HT1080 (cell line): ENCODE measurements at regions not wholly inside any gene's neighbourhood (a gene's known extent, or its start where the extent isn't known, plus 50 kb on each side); places are given as distances from the start of the nearest gene placed in this dataset.

Source experiments
- DNase-seq: peaks from one replicate; pipeline ENCODE4 v3.0.0-alpha.2; 2015; ENCODE audit warnings: low read depth

DNA sequence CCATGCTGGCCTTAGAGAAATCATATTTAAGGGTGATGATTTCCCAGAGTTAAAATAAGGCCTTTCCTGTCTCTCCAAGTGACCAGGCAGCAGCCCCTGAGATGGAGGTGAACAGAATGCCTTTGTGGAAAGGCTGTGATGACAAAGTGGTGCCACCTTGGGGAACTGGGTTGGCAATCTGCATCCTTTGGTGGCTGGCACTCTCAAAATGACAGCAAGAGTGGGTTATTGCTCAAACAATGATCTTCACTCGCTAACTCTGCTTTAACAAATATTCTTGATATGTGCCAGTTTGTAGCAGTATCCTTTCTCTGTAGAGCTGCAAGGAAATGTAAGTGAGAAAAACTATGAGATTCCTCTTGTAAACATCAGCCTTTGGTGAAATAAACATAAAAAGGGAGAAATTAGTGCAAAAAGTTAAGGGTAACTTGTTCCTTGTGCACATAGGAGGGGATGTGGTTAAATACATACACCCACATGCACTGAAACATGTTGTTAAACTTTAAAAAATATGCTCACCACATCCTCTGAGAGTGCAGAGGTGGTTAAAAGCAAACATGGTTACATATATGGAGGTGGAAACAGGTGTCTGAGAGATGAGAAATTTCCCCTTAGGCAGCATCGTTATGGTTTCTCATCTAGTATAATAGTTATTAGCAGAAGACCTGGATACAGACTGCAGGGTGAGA, 373.4 kb upstream of the CTNND2 start:
- DNase-seq = no peak

DNA sequence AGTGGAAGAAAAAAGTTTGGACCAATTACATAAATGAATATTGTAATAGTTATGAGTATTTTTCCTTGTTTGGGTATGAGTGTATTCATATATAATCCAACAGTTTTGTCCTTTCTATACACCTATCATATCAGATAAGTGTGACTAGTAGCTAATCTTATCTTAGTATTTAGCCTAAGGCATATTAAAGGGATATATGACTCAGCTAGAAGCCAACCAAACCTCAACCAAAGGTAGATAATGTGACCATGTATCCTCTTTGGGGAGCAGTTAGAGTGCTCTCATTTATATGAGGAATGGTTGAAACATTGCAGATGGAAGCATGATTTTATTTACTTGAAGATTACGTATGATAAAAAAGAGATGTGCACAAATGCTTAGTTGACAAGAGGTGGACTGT, 370.0 kb upstream of the CTNND2 start:
- DNase-seq = no peak

DNA sequence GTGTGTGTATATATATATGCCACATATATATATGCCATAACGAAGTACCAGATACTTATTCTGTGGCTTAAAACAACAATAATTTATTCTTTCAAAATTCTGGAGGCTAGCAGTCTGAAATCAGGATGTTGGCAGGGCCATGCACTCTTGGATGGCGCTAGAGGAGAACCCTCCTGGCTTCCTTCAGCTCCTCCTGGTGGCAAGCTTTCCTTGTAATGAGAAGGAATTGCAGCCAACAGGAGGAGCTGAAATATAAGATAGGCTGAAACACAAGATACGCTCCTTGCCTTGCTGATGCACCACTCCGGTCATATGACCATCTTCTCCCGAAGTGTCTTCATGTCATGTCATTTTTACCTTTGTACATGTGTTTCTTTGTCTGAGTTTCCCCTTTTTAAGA, 368.1 kb upstream of the CTNND2 start:
- DNase-seq = peak; percentile 32

DNA sequence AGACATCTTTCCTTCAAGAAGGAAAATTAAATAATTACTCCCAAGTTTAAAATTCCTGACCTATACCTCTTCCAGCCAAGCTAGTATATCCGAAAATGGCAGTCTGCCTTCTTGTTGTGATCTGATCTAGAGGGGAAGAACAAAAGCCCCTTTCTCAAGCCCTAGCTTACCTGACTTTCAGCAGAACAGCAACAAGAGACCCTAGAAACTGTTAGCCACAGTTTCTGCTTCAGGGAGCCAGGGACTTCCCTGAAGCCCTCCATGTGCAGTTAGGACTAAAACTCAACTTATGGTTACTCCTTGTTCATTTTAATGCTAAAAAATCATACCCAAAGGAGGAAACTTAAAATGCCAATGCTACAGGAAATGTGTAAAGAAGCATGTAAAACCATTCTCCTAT, 366.7 kb upstream of the CTNND2 start:
- DNase-seq = no peak

DNA sequence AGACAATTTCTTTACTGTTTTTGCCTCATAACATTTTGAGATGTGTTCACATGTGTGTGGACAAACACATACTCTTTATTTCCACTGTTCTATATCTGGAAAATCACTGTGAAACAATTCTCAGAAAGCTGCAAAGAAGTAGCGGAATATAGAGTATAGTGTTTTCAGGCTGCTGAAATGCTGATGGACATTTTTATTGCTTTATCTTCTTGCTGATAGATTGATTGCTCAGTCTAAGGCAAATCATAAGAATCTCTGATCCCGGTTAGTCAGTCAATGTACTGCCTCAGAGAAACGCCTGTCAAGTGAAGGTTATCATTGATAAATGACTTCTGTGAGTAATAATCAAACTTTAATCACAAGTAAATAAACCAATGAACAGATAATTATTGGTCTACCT, 364.9 kb upstream of the CTNND2 start:
- DNase-seq = no peak

DNA sequence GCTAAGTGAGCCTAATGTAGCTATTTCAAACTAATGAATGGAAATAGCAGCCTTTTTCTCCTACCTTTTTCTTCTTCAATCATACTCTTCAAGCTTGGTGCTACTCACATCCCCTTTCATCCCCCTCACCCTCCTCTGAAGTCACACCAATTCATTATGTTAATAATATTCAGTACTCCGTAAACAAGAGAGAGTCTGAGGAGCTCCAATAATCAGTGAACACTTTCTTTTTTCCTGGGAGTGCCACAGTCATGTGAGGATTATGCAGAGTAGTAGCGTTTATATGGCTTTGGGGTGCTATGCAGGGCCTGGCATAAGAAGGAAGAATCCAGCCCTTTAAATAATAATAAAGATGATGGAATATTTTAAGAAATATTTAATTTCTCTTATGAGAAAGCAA, 354.3 kb upstream of the CTNND2 start:
- DNase-seq = no peak

DNA sequence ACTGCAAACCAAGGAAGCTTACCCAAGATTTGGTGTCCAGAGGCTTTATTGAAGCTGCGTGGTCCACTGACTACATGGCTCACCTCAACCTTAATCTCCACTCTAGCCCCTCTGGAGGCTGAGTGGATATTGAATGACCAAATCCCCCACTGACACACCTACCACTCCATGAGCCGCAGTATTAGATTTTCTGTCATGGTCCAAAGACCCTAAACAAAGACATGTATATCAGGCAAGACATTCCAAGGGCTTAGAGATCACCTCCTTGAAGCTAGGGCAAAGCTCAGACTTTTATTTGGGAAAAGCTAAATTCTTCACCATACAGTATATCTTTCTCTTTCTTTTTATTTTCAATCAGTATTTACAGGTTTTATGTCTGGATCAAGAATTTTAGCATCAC, 346.2 kb upstream of the CTNND2 start:
- DNase-seq = no peak

DNA sequence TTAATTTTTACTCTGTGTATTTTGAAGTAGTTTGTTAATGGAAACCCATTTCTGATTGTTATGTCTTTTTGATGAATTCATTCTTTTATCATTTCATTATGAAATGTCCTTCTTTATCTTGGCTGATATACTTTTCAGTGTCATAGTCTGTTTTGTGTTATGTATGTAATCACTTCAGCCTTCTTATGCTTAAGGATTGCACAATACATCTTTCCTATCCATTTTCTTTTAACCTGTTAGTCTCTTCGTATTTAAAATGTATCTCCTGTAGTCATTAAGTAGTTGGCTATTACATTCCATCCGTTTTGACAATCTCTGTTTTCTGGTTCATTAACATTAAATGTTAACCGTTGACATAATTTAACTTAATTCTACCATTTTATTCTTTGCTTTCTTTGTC, 344.6 kb upstream of the CTNND2 start:
- DNase-seq = no peak

GRCh38 chr5:12246036-12246435, 341.8 kb upstream of the CTNND2 start:
- DNase-seq = no peak

DNA sequence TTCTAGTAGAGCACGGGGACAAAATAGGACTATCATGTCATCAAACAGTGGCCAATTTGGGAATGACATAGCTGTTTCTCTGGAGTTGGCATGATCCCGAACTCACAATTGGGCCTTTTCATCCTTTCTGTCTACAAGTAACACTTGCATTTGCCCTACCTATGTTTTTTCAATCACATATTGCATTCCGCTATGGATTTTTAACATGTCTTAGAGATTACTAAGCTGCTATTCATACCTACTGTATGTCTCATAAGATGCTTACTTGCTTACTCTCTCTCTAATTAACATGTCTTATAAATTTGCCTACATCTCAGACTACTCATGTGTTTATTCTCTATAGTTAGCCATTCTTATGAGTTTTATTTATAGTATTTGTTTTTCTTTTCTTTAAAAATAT, 341.2 kb upstream of the CTNND2 start:
- peak; percentile 76 for DNase-seq

GRCh38 chr5:12242950-12243888, 339.0 kb upstream of the CTNND2 start:
- DNase-seq = peak; percentile 78

DNA sequence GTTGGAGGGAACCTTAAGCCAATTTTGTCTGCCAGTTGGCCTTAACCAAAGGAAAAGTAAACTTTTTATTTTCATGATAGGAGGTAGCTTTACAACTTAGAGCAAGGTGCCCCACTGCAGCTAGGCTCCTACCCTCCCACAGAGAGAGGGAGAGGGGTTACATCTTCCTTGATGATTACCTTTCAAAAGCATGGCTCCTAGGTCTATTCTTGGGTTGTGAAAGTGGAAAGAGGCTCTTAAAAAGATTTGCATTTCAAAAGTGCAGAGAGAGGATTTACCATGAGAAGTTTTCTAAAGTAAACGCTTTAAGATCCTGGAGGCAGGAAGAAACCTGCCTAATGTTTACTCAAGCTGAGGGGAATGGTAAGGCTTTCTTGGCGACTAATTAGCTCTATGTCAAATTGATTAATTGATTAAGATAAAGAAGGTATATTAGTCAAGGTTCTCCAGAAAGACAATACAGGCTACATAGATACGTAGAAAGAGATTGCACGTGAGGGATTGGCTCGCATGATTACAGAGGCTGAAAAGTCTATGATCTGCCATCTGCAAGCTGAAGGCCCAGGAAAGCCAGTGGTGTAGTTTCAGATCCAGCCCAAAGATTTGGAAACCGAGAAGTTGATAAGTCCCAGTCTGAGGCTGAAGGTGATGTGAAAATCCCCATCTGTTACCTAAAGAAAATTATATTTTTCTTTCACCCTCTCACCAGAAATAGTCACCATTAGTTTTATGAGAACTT, 333.8 kb upstream of the CTNND2 start:
- DNase-seq = no peak

- DNase-seq = no peak
Observed at GRCh38 chr5:12230659-12231058, 326.4 kb upstream of the CTNND2 start.

DNA sequence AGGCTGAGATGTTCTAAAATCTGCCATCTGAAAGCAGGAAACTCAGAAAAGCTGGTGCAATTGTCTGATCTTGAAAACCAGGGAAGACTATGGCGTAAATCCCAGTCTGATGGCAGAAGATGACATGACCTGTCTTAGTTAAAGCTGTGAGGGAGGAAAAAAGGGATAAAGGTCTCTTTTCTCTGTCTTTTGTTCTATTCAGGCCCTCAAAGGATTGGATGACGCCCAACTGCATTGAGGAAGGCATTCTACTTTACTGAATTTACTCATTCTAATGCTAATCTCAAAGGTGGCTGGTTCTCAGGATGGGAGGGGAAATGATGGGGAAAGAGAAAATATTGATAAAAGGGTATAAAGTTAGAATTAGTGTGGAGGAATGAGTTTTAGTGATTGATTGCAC, 312.8 kb upstream of the CTNND2 start:
- no peak for DNase-seq

GRCh38 chr5:12214267-12215015, 310.2 kb upstream of the CTNND2 start:
- DNase-seq = peak; percentile 52

DNA sequence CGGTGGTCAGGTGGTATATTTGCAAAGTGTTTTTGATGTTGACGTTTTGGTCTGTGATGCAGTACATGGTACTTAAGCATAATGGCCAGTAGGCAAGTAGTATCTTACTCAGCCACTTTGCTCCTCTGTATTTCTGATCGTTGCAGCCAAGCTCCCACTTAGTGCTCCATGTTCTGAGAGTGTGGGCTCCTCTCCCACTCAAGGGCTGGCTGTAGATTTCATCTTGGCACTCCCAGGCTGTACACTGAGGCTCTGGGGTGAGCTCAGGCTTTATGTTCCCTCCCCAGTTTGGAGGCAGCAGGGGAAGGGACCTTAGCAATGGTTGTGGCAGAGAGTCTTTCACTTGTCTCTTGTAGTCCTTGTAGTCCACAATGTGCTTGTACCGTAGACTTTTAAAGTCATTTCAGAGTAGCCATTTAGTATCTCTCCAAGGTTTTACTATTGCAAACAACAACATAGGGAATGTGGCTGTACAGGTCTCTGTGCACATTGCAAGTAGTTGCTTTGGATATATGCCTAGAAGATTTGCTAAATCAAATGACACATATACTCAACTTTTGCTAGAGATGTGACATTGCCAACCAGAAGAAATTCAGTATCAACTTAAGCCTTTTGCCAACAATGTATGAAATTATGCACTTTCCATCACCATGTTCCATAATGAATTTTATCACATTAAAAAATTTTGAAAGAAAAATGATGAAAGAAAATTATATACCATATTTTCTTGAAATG, 304.3 kb upstream of the CTNND2 start:
- DNase-seq = no peak

DNA sequence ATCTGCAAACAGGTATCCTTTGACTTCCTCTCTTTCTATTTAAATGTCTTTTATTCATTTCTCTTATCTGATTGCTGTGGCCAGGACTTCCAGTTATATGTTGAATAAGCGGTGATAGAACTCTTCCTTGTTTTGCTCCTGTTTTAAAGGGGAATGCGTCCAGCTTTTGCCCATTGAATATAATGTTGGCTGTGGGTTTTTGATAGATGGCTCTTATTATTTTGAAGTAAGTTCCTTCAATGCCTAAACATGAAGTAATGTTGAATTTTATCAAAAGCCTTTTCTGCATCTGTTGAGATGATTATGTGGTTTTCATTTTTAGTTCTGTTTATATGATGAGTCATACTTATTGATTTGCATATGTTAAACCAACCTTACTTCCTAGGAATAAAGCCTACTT, 300.5 kb upstream of the CTNND2 start:
- DNase-seq = no peak

- no peak for DNase-seq
Observed at GRCh38 chr5:12193536-12193935, 289.3 kb upstream of the CTNND2 start.

DNA sequence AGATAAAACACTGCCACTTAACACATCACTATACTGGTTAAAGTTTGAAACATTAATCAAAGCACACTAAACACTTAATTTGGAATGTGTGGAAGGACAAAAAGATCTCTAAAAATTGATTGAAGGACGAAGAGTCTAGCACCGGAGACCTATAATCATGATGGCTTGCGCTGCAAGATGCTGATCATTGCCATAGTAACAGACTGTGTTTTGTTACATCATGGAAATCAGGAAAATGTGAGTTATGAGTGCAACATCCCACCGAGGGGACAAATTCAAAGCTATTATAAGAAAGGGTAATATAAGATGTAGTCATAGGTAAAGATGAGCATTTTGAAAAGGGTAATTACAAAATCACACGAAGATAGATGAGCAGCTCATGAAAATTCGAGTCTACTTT, 278.8 kb upstream of the CTNND2 start:
- DNase-seq = no peak

DNA sequence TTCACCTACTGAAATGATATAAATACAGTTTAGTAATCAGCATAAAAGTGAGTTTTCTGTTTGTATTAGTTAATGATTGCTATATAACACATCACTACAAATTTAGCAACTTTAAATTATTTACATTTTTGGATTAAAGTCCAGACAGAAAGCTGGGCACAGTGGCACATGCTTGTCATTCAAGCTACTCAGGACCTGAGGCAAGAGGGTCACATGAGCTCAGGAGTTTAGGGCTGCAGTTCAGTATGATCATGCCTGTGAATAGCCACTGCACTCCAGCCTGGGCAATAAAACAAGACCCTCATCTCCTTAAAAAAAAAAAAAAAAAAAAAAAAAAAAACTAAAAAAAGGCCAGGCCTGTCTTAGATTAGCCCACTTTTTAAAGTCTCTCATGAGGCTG, 273.6 kb upstream of the CTNND2 start:
- no peak for DNase-seq

- no peak for DNase-seq
Observed at GRCh38 chr5:12177225-12177624, 273.0 kb upstream of the CTNND2 start.
